ENCODE measurements at regions not wholly inside any gene's neighbourhood (a gene's known extent, or its start where the extent isn't known, plus 50 kb on each side); places are given as distances from the start of the nearest gene placed in this dataset.
A peak's percentile ranks its signal among the peaks of the same experiment; 100 is the strongest.

- Mint-ChIP-seq H3K4me1 (no peaks in the 10 kb centered on the region), H3K36me3 (no peaks in the 10 kb centered on the region), H3K27me3 (no peaks in the 10 kb centered on the region), H3K27ac (no peak overlapping the region), H3K4me3 (no peak overlapping the region), H3K9me3 (no peaks in the 10 kb centered on the region)
- no peak for DNase-seq
- no peak for ATAC-seq (ENCODE audit: low read depth in 2 of 2)
Measured at GRCh38 chr9:89887286-89887685, 282.5 kb downstream of the GADD45G start.

GRCh38 chr9:89888233-89888632 lies 283.4 kb downstream of the GADD45G start:
- Mint-ChIP-seq H3K9me3 (no peaks in the 10 kb centered on the region), H3K27me3 (no peaks in the 10 kb centered on the region), H3K27ac (no peak overlapping the region), H3K36me3 (no peaks in the 10 kb centered on the region), H3K4me3 (no peak overlapping the region), H3K4me1 (peaks cover 0 to 5% (median 0%) of the 10 kb centered on the region in 3 donors)
- DNase-seq, result no peak
- ATAC-seq (ENCODE audit: low read depth in 2 of 2), result no peak

- peak overlapping the region in 1 of 6 donors; percentile 78 for H3K27ac Mint-ChIP-seq
Measured at GRCh38 chr9:89888677-89889076, 283.9 kb downstream of the GADD45G start.

GRCh38 chr9:89889865-89890264 lies 285.1 kb downstream of the GADD45G start:
- no peaks in the 10 kb centered on the region for H3K27me3 Mint-ChIP-seq
- H3K36me3 Mint-ChIP-seq, result no peaks in the 10 kb centered on the region
- H3K4me1 Mint-ChIP-seq, result peaks cover 0 to 5% (median 0%) of the 10 kb centered on the region in 3 donors
- no peak overlapping the region for H3K4me3 Mint-ChIP-seq
- ATAC-seq (ENCODE audit: low read depth in 2 of 2), result no peak
- no peak for DNase-seq
- peak overlapping the region in 1 of 6 donors; percentile 52 for H3K27ac Mint-ChIP-seq
- H3K9me3 Mint-ChIP-seq, result no peaks in the 10 kb centered on the region

More at GRCh38 chr9:89888677-89889076, 283.9 kb downstream of the GADD45G start:
- Mint-ChIP-seq H3K27me3 (no peaks in the 10 kb centered on the region), H3K36me3 (no peaks in the 10 kb centered on the region), H3K9me3 (no peaks in the 10 kb centered on the region), H3K4me1 (peaks cover 0 to 5% (median 0%) of the 10 kb centered on the region in 3 donors), H3K4me3 (no peak overlapping the region)
- ATAC-seq (ENCODE audit: low read depth in 2 of 2), result no peak
- DNase-seq, result no peak

GRCh38 chr9:89890326-89890980 lies 285.6 kb downstream of the GADD45G start:
- no peak overlapping the region for H3K4me3 Mint-ChIP-seq
- H3K27me3 Mint-ChIP-seq, result no peaks in the 10 kb centered on the region
- H3K36me3 Mint-ChIP-seq, result no peaks in the 10 kb centered on the region
- ATAC-seq (ENCODE audit: low read depth in 2 of 2) (no peak), DNase-seq (no peak)
- H3K27ac Mint-ChIP-seq, result no peak overlapping the region
- no peaks in the 10 kb centered on the region for H3K9me3 Mint-ChIP-seq
- H3K4me1 Mint-ChIP-seq, result peaks cover 0 to 5% (median 0%) of the 10 kb centered on the region in 3 donors

GRCh38 chr9:89891221-89891590 lies 286.4 kb downstream of the GADD45G start:
- Mint-ChIP-seq H3K36me3 (no peaks in the 10 kb centered on the region), H3K9me3 (peaks cover 0 to 2% (median 0%) of the 10 kb centered on the region in 7 donors), H3K27ac (peak overlapping the region in 1 of 6 donors; percentile 48), H3K27me3 (no peaks in the 10 kb centered on the region), H3K4me3 (no peak overlapping the region), H3K4me1 (peaks cover 0 to 9% (median 6%) of the 10 kb centered on the region in 3 donors)
- DNase-seq, result no peak
- no peak for ATAC-seq (ENCODE audit: low read depth in 2 of 2)

GRCh38 chr9:89891591-89892304 lies 286.9 kb downstream of the GADD45G start:
- DNase-seq, result no peak
- ATAC-seq (ENCODE audit: low read depth in 2 of 2), result no peak
- H3K27me3 Mint-ChIP-seq, result no peaks in the 10 kb centered on the region
- peaks cover 0 to 9% (median 6%) of the 10 kb centered on the region in 3 donors for H3K4me1 Mint-ChIP-seq
- H3K4me3 Mint-ChIP-seq, result no peak overlapping the region
- peaks cover 0 to 2% (median 0%) of the 10 kb centered on the region in 7 donors for H3K9me3 Mint-ChIP-seq
- peak overlapping the region in 1 of 6 donors; percentile 48 for H3K27ac Mint-ChIP-seq
- H3K36me3 Mint-ChIP-seq, result no peaks in the 10 kb centered on the region

- Mint-ChIP-seq H3K4me3 (no peak overlapping the region), H3K4me1 (peaks cover 0 to 9% (median 6%) of the 10 kb centered on the region in 3 donors), H3K27ac (peak overlapping the region in 1 of 6 donors; percentile 36), H3K27me3 (no peaks in the 10 kb centered on the region), H3K36me3 (no peaks in the 10 kb centered on the region), H3K9me3 (peaks cover 0 to 2% (median 0%) of the 10 kb centered on the region in 7 donors)
- DNase-seq (no peak), ATAC-seq (ENCODE audit: low read depth in 2 of 2) (no peak)
Measured at GRCh38 chr9:89892920-89893319, 288.1 kb downstream of the GADD45G start.

GRCh38 chr9:89893886-89894285 lies 289.1 kb downstream of the GADD45G start:
- Mint-ChIP-seq H3K4me3 (no peak overlapping the region), H3K36me3 (no peaks in the 10 kb centered on the region), H3K27me3 (no peaks in the 10 kb centered on the region), H3K27ac (no peak overlapping the region), H3K9me3 (peaks cover 0 to 2% (median 0%) of the 10 kb centered on the region in 7 donors), H3K4me1 (peaks cover 0 to 9% (median 6%) of the 10 kb centered on the region in 3 donors)
- ATAC-seq (ENCODE audit: low read depth in 2 of 2), result no peak
- DNase-seq, result no peak

- no peak for ATAC-seq (ENCODE audit: low read depth in 2 of 2)
- H3K9me3 Mint-ChIP-seq, result peaks cover 0 to 2% (median 0%) of the 10 kb centered on the region in 7 donors
- peaks cover 4 to 12% (median 6%) of the 10 kb centered on the region in 3 donors for H3K4me1 Mint-ChIP-seq
- no peak for DNase-seq
- H3K27ac Mint-ChIP-seq, result peak overlapping the region in 1 of 6 donors; percentile 24
- no peaks in the 10 kb centered on the region for H3K36me3 Mint-ChIP-seq
- no peak overlapping the region for H3K4me3 Mint-ChIP-seq
- H3K27me3 Mint-ChIP-seq, result peaks cover 7 to 26% (median 21%) of the 10 kb centered on the region in 3 donors
Measured at GRCh38 chr9:89896806-89897340, 292.1 kb downstream of the GADD45G start.

- no peak overlapping the region for H3K4me3 Mint-ChIP-seq
- peaks cover 12 to 44% (median 39%) of the 10 kb centered on the region in 3 donors for H3K27me3 Mint-ChIP-seq
- H3K4me1 Mint-ChIP-seq, result peaks cover 4 to 6% (median 6%) of the 10 kb centered on the region in 3 donors
- ATAC-seq (ENCODE audit: low read depth in 2 of 2) (no peak), DNase-seq (no peak)
- H3K36me3 Mint-ChIP-seq, result no peaks in the 10 kb centered on the region
- H3K9me3 Mint-ChIP-seq, result peaks cover 0 to 2% (median 0%) of the 10 kb centered on the region in 7 donors
- no peak overlapping the region for H3K27ac Mint-ChIP-seq
Measured at GRCh38 chr9:89899573-89899972, 294.8 kb downstream of the GADD45G start.

- no peak for ATAC-seq (ENCODE audit: low read depth in 2 of 2)
- Mint-ChIP-seq H3K36me3 (no peaks in the 10 kb centered on the region), H3K4me1 (peaks cover 0 to 4% (median 3%) of the 10 kb centered on the region in 3 donors), H3K27ac (peak overlapping the region in 1 of 6 donors; percentile 3), H3K9me3 (no peaks in the 10 kb centered on the region), H3K4me3 (no peak overlapping the region), H3K27me3 (peaks cover 12 to 52% (median 45%) of the 10 kb centered on the region in 3 donors)
- no peak for DNase-seq
Measured at GRCh38 chr9:89901920-89902319, 297.1 kb downstream of the GADD45G start.

GRCh38 chr9:89902450-89903140 lies 297.8 kb downstream of the GADD45G start:
- H3K36me3 Mint-ChIP-seq, result no peaks in the 10 kb centered on the region
- DNase-seq, result no peak
- peaks cover 12 to 52% (median 45%) of the 10 kb centered on the region in 3 donors for H3K27me3 Mint-ChIP-seq
- no peak overlapping the region for H3K4me3 Mint-ChIP-seq
- ATAC-seq (ENCODE audit: low read depth in 2 of 2), result no peak
- peaks cover 0 to 4% (median 3%) of the 10 kb centered on the region in 3 donors for H3K4me1 Mint-ChIP-seq
- no peaks in the 10 kb centered on the region for H3K9me3 Mint-ChIP-seq
- H3K27ac Mint-ChIP-seq, result peak overlapping the region in 1 of 6 donors; percentile 3
